ENCODE measurements at regions not wholly inside any gene's neighbourhood (a gene's known extent, or its start where the extent isn't known, plus 50 kb on each side); places are given as distances from the start of the nearest gene placed in this dataset.
"Not testable (repeated sequence)": the region's sequence is repeated elsewhere in the genome, so short reads cannot be mapped to it uniquely, and the experiment has no call there.

GRCh38 chr2:131828164-131828561 is 300.5 kb downstream of the CCDC74A start:
- DNase-seq (ENCODE audit: low read depth), result no peak

DNA sequence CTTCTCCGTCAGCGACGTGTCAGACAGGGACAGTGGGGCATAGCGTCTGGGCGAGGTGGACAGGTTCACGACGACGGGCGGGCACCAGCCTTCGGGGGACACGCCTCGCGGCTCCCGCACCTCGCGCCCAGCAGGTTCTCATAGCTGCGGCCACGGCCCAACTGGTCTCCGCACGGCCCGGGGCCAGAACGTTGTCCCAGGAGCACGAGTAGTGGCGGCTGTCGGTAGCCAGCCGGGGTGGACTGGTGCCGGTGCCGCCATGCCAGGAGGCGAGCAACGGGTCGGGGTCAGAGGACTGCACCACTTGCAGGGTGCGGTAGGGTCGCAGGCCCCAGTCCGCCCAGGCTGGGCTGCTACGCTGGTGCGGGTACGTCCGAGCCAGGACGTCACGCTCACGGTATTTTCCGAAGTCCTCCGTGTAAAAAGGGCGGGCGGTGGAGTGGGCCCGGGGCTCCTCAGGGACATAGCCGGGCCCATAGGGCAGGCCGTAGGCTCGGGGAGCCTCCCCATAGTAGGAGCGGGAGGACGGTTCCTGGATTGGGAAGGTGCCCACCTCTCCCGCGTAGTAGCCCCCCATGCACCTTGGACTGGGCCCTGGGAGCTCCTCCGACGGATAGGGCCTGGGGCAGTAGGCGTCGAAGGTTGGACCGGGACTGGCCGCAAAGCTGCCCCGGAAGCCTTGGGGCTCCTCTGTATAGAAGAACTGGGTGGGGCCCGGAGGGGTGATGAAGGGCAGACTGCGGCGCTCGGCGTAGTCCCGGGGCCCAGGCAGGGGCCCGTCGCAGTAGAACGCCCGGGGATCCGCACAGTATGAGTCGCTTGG is 301.2 kb downstream of the CCDC74A start:
- not testable (repeated sequence) for DNase-seq (ENCODE audit: low read depth)

DNA sequence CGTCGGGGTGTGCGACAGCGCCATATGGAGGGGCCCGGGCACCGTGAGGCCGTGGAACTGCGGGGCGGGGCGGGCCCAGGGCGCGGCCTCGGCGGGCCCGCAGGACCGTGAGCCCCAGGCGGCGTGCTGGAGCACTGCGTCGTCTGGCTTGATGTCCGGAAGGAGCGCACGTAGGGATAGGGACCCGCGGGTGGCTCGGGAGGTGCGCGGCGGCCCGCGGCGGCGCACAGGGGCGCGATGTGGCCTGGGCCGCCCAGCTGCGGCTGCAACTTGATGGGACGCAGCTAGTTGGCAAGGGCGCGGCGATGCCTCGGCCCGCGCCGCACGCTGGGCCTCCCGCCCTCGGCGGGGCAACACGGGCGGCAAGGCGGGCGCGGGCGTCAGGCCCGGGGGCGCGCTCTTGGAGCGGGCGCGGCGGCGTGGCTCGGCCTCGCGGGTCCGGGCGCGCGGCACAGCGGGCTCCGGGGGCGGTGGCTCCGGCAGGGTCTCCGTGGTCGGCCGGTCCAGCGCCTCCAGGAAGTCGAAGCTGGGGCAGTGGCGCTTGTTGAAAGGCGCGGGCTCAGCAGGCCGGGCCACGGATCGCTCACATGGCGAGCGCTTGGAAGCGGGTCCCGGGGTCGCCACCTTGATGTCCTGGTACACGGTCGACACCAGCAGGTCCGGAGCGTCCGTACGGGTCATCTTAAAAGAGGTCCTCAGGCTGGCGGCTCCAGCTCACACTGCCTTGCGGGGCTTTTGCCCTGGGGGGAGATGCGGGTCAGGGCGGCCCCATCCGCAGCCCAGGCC is 302.0 kb downstream of the CCDC74A start:
- DNase-seq (ENCODE audit: low read depth), result not testable (repeated sequence)

DNA sequence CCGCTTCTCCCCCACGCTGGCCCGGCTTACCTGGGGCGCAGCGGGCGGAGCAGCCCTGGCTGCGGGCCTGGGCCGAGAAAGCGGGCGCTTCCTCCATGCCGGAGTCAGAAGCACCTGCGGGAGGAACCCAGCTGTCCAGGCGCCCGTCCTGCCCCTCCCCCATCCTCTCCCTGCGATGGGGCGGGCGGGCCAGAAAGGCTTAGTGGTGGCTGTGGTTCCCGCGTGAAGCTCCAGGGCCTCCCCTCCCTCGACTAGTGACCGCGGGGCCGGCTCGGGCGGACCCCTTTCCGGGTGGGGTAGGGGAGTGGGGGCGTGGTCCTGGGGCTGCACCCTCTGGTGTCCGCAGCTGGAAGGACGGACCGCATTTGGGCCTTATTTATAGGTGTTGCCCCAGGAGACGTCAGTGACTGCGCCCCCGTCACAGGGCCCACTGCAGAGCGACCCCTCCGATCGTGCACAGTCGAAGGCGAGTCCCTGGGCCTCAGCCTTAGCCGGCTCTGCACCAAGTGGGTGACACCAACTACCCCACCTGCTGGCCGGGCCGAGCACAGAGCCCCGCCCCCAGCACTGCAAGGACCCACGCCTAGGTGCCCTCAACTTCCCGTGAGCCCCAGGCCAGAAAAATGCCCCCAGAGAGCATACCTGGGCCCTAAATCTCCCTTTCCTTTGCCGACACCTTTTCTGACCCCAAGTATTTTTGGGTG is 302.7 kb downstream of the CCDC74A start:
- not testable (repeated sequence) for DNase-seq (ENCODE audit: low read depth)

- not testable (repeated sequence) for DNase-seq (ENCODE audit: low read depth)
Observed at GRCh38 chr2:131830946-131831310, 303.2 kb downstream of the CCDC74A start.

DNA sequence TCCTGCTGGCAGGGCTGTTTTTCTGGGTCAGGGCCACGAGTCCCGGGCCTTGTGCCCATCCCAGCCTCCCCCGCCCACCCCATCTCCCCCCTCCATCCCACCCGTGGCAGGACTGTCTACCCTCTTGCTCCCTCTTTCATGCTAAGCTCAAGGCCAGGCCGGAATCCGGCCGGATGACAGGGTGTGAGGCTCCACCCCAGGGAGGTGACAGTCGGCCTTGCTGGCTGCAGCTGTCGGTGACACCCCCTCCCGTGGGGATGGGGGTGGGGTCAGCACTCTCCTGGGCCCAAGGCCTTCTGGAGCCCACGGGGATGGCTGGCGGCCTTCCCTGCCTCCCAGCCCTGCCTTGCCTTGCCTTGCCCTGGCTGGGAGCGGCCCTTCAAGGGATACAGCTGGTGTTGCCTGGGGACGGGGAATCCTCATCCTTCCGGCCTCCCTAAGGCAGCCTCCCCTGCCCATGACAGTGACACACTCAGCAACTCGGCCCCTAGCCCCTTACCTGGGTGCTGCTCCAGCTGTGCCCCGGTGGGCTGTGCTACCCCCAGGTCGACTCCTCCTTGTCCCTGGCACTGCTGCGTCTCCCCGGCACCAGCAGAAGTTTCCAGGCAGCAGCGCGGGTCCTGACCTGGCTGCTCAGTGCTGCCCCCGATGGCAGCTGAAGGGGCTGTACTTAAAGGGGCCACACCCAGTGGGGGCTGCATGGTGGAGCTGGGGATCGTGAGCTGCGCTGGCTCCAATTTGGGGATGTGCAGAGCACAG is 303.9 kb downstream of the CCDC74A start:
- not testable (repeated sequence) for DNase-seq (ENCODE audit: low read depth)

- not testable (repeated sequence) for DNase-seq (ENCODE audit: low read depth)
Observed at GRCh38 chr2:131832209-131832780, 304.6 kb downstream of the CCDC74A start.

- DNase-seq (ENCODE audit: low read depth), result not testable (repeated sequence)
Observed at GRCh38 chr2:131832917-131833316, 305.2 kb downstream of the CCDC74A start.

- not testable (repeated sequence) for DNase-seq (ENCODE audit: low read depth)
Observed at GRCh38 chr2:131833367-131834202, 305.9 kb downstream of the CCDC74A start.

DNA sequence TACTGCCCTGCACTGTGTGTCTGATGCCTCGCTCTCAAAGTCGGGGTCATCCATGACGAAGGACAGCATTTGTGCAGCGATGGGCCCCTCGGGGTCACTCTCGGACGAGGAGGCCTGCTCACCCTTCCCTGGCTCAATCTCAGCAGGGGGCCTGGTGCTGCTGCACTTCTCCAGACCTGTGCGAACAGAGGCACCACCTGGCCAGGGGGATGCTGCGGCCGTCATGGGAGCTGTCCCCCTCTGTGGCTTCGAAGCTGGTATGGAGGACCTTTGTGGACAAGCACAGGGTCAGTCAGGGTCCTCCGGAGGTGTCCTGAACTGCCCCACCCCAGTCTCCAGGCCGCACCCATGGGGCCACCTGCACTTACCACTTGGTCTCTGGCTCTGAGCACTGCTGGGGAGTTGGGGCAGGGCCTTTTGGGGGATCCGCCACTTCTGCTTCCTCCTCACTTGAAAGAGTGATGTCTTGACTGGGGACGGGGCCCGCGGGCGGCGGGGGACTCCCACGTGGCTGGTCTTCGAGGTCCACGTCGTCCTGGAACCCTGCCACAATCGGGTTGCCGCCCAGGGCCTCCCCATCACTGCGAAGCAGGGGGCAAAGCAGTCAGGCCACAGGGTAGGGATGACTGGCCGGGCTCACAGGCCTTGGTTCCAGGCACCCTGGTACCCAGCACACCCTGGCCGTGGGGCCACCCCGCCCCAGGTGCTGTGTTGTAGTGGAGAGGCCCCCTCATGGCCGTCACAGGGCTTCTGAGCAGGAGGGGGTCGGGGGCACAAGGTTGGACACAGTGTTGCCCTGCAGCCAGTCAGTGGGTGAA is 306.7 kb downstream of the CCDC74A start:
- DNase-seq (ENCODE audit: low read depth), result not testable (repeated sequence)

DNA sequence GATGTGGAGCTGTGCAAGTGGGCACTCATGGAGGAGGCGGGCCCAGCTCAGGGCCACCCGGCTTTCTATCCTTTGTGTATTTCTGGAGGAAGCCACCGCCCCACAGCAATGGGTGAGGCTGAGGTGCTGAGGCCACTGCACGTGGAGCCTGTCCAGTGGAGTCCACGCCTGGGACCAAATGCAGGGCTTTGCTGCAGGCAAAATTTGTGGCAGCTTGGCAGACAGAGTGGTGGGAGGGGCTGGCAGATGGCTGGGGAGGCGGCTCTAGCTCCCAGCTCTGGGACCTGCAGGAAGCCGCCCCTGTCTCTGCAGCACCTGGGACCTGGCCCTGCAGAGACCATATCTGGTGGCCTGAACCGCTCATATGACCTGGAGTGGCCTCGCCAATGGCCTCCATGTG is 307.3 kb downstream of the CCDC74A start:
- not testable (repeated sequence) for DNase-seq (ENCODE audit: low read depth)

DNA sequence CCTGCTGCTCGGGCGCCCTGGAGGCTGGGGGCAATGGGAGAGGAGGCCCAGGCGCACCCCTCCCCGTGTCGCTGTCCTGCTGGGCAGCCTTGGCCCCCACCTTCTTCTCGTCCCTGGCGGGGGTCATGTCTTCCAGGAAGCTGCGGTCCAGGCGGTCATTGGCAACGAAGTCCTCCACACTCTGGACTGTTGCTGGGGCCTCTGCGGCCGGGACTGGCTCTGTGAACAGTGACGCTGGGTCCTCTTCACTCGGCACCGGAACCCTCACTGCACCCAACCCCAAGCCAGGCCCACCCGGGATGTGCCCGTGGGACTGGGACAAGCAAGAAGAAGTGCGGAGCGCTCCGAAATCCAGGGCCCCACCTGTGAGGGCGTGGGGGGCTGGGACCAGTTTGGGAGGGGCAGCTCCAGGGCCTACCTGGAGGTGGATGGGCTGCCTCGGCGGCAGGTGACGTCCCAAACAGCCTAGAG is 308.0 kb downstream of the CCDC74A start:
- no peak for DNase-seq (ENCODE audit: low read depth)

DNA sequence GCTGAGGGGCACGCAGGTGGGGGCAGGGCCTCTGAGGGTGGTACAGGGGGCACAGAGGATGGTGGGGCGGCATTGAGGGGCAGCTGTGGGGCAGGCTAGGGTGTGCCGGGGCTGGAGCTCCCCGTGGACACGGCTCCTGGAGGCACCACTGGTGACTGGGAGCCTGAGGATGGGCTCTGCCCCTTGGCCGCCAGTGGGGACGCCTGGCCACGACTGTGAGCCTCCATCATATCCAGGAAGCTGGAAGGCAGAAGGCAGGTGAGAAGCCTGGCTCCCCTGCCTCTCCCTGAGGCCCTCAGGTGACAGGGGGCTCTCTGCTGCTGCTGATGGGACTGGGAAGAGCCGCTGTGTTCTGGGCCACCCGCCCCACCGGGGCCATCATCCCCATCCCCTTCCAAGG is 308.4 kb downstream of the CCDC74A start:
- DNase-seq (ENCODE audit: low read depth), result not testable (repeated sequence)

- not testable (repeated sequence) for DNase-seq (ENCODE audit: low read depth)
Observed at GRCh38 chr2:131844044-131844443, 316.4 kb downstream of the CCDC74A start.

DNA sequence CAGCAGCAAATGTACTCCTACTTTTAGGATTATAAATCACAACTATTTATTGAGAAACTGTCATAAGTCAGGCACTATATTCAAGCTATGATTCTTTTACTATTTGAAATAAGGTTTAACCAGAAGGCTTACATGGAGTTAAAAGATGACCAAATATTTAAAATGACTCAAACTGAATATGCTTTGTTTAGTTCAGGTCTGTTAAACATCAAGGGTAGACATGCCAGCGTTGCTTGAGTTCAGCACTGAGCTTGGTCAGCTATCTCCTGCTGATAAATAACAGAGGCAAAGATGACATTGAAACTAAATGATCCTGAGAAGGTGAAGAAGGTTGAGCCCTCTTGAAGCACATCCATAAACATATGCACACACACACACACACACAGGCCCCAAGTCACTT is 305.6 kb downstream of the ANKRD30BL start:
- not testable (repeated sequence) for DNase-seq (ENCODE audit: low read depth)

GRCh38 chr2:131858197-131858596 is 303.6 kb downstream of the ANKRD30BL start:
- DNase-seq (ENCODE audit: low read depth), result not testable (repeated sequence)

Measured in stimulated activated CD4-positive, alpha-beta T cell treated with anti-CD3 and anti-CD28 coated beads, Interleukin-2, amount 100 ng/mL, for 4 hours (primary cell).